GM04504 (cell line): ENCODE measurements at regions not wholly inside any gene's neighbourhood (a gene's known extent, or its start where the extent isn't known, plus 50 kb on each side); places are given as distances from the start of the nearest gene placed in this dataset.

Source experiments
- DNase-seq: peaks from one replicate; pipeline ENCODE4 v3.0.0-alpha.2; 2012; ENCODE audit warnings: low read depth

GRCh38 chr18:71523483-71524435 is 1020.4 kb downstream of the CBLN2 start:
- DNase-seq: no peak

- no peak for DNase-seq
These were observed 1038.6 kb downstream of the CBLN2 start for GRCh38 chr18:71505526-71505925.

- no peak for DNase-seq
These were observed 1040.9 kb downstream of the CBLN2 start for GRCh38 chr18:71503222-71503621.

- no peak for DNase-seq
These were observed 1058.5 kb downstream of the CBLN2 start for GRCh38 chr18:71485611-71486010.

- no peak for DNase-seq
These were observed 1072.0 kb downstream of the CBLN2 start for GRCh38 chr18:71471963-71472725.

GRCh38 chr18:71456206-71456605 is 1087.9 kb downstream of the CBLN2 start:
- no peak for DNase-seq

GRCh38 chr18:71450257-71450656 is 1093.9 kb downstream of the CBLN2 start:
- no peak for DNase-seq

- DNase-seq: no peak
These were observed 1100.2 kb downstream of the CBLN2 start for GRCh38 chr18:71443706-71444480.

- DNase-seq: no peak
These were observed 1101.4 kb downstream of the CBLN2 start for GRCh38 chr18:71442731-71443141.

GRCh38 chr18:71441156-71441555 is 1103.0 kb downstream of the CBLN2 start:
- no peak for DNase-seq

- DNase-seq: no peak
These were observed 1106.6 kb downstream of the CBLN2 start for GRCh38 chr18:71437511-71437910.

- no peak for DNase-seq
These were observed 1110.8 kb downstream of the CBLN2 start for GRCh38 chr18:71433373-71433772.

- DNase-seq: no peak
These were observed 1112.5 kb downstream of the CBLN2 start for GRCh38 chr18:71431689-71432088.

GRCh38 chr18:71431171-71431570 is 1113.0 kb downstream of the CBLN2 start:
- no peak for DNase-seq

GRCh38 chr18:71426441-71426840 is 1117.7 kb downstream of the CBLN2 start:
- DNase-seq: no peak

GRCh38 chr18:71405169-71405809 is 1116.4 kb downstream of the SOCS6 start:
- DNase-seq: no peak

GRCh38 chr18:71403501-71403900 is 1114.7 kb downstream of the SOCS6 start:
- no peak for DNase-seq

GRCh38 chr18:71398531-71398930 is 1109.7 kb downstream of the SOCS6 start:
- no peak for DNase-seq

GRCh38 chr18:71388148-71388547 is 1099.3 kb downstream of the SOCS6 start:
- no peak for DNase-seq

GRCh38 chr18:71374294-71375000 is 1085.6 kb downstream of the SOCS6 start:
- DNase-seq: no peak

- DNase-seq: no peak
These were observed 1083.2 kb downstream of the SOCS6 start for GRCh38 chr18:71371951-71372605.
